ENCODE measurements at regions not wholly inside any gene's neighbourhood (a gene's known extent, or its start where the extent isn't known, plus 50 kb on each side); places are given as distances from the start of the nearest gene placed in this dataset.

GRCh38 chr12:126608607-126609175 is 1543.5 kb downstream of the AACS start:
- no peak overlapping the region for H3K4me3 ChIP-seq
- no peak for DNase-seq
- no peak for TF ChIP-seq POLR2A (IDR thresholded peaks at IDR 0.05)
- no peak for TF ChIP-seq CTCF (IDR thresholded peaks at IDR 0.05)
- H3K27ac ChIP-seq: no peak overlapping the region
- H3K9me3 ChIP-seq: peaks cover 0 to 14% (median 0%) of the 10 kb centered on the region in 4 donors
- H3K36me3 ChIP-seq: no peaks in the 10 kb centered on the region
- H3K27me3 ChIP-seq: no peaks in the 10 kb centered on the region
- no peaks in the 10 kb centered on the region for H3K4me1 ChIP-seq

- H3K9me3 ChIP-seq: peaks cover 0 to 32% (median 0%) of the 10 kb centered on the region in 4 donors
- no peak overlapping the region for H3K4me3 ChIP-seq
- DNase-seq: no peak
- no peaks in the 10 kb centered on the region for H3K4me1 ChIP-seq
- no peak for TF ChIP-seq CTCF (IDR thresholded peaks at IDR 0.05)
- TF ChIP-seq POLR2A (IDR thresholded peaks at IDR 0.05): no peak
- no peak overlapping the region for H3K27ac ChIP-seq
- no peaks in the 10 kb centered on the region for H3K36me3 ChIP-seq
- no peaks in the 10 kb centered on the region for H3K27me3 ChIP-seq
Observed at GRCh38 chr12:126616441-126616840, 1551.2 kb downstream of the AACS start.

GRCh38 chr12:126617312-126617711 is 1552.1 kb downstream of the AACS start:
- no peak for TF ChIP-seq CTCF (IDR thresholded peaks at IDR 0.05)
- no peak for TF ChIP-seq POLR2A (IDR thresholded peaks at IDR 0.05)
- H3K9me3 ChIP-seq: peaks cover 0 to 27% (median 0%) of the 10 kb centered on the region in 4 donors

GRCh38 chr12:126627596-126627995 is 1562.4 kb downstream of the AACS start:
- TF ChIP-seq CTCF (IDR thresholded peaks at IDR 0.05) (no peak), POLR2A (IDR thresholded peaks at IDR 0.05) (no peak)
- no peak overlapping the region for H3K27ac ChIP-seq
- no peaks in the 10 kb centered on the region for H3K9me3 ChIP-seq
- no peaks in the 10 kb centered on the region for H3K4me1 ChIP-seq
- H3K36me3 ChIP-seq: no peaks in the 10 kb centered on the region
- H3K4me3 ChIP-seq: no peak overlapping the region
- no peaks in the 10 kb centered on the region for H3K27me3 ChIP-seq
- no peak for DNase-seq

More at GRCh38 chr12:126617312-126617711, 1552.1 kb downstream of the AACS start:
- Histone ChIP-seq H3K36me3 (no peaks in the 10 kb centered on the region), H3K4me1 (no peaks in the 10 kb centered on the region), H3K27me3 (no peaks in the 10 kb centered on the region), H3K4me3 (no peak overlapping the region), H3K27ac (no peak overlapping the region)
- no peak for DNase-seq

- TF ChIP-seq POLR2A (IDR thresholded peaks at IDR 0.05) (no peak), CTCF (IDR thresholded peaks at IDR 0.05) (no peak)
- Histone ChIP-seq H3K27me3 (no peaks in the 10 kb centered on the region), H3K4me1 (no peaks in the 10 kb centered on the region), H3K4me3 (no peak overlapping the region), H3K27ac (no peak overlapping the region), H3K9me3 (no peaks in the 10 kb centered on the region), H3K36me3 (no peaks in the 10 kb centered on the region)
- DNase-seq: no peak
Observed at GRCh38 chr12:126636821-126637220, 1571.6 kb downstream of the AACS start.
